GM19397 (cell line): ENCODE measurements at regions not wholly inside any gene's neighbourhood (a gene's known extent, or its start where the extent isn't known, plus 50 kb on each side); places are given as distances from the start of the nearest gene placed in this dataset.
"Not testable (repeated sequence)": the region's sequence is repeated elsewhere in the genome, so short reads cannot be mapped to it uniquely, and the experiment has no call there.

Experiments used
- ATAC-seq: cut with Tn5 transposase; IDR thresholded peaks from one replicate; pipeline ENCODE4 v1.9.1; 2021; ENCODE audit warnings: mild to moderate bottlenecking, moderate library complexity; ENCODE audit not compliant: unreplicated experiment

DNA sequence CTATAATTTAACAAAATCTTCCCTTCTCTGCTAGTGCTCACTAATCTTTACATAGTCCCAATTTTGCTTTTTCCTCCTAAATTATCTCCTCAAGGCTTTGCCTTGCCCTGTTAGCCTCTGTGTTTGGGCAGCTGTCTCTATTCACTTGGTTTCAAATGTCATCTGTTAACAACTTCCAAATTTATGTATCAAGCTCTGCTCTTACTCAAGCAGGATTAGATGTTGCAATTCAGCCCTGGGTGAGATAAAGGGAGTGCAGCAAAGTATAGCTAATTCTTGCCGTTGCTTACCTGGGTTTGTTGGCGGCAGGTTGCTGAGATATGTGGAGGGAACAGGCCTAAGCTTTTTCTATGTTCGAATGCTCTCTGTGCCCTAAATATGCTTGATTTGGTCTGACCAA, 483.8 kb downstream of the DMAC1 start:
- no peak for ATAC-seq

DNA sequence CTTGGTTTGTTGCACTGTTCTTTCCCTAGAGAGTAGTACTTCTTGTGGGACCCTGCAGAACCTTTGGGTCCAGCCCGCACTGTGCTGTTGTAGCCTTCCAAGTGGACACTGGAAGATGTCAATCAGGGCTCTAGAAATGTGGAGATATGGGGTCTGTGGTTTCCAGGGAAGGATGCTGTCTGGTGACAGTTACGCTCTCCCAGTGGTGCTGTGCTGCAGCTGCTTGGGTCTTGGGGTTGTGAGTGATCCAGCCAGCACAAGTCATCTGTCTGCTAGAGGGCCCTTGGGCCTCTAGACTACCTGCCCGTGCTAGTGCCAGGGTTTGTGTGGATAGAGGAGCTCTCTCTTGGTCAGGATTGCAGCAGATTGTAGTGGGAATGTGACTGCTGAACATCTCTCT, 484.5 kb downstream of the DMAC1 start:
- ATAC-seq: no peak

DNA sequence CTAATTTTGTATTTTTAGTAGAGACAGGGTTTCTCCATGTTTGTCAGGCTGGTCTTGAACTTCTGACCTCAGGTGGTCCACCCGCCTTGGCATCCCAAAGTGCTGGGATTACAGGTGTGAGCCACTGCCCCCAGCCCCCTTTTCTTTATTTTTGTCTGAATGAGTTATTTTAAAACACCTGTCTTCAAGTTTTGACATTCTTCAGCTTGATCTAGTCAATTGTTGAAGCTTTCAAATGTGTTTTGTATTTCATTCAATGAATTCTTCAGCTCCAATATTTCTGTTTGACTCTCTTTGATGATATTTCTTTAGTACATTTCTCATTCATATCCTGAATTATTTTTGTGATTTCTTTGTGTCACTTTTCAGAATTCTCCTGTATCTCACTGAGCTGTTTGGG, 486.2 kb downstream of the DMAC1 start:
- no peak for ATAC-seq

DNA sequence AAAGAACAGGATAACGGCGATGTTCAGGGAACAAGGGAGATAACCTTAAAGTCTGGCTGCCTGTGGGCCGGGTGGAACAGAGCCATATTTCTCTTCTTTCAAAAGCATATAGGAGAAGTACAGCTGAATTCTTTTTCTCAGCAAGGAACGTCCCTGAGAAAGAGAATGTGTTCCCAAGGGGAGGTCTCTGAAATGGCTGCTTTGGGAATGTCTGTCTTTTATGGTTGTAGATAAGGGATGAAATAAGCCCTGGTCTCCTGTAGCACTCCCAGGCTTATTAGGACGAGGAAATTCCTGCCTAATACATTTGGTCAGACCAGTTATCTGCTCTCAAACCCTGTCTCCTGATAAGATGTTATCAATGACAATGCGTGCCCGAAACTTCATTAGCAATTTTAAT, 490.5 kb downstream of the DMAC1 start:
- not testable (repeated sequence) for ATAC-seq

DNA sequence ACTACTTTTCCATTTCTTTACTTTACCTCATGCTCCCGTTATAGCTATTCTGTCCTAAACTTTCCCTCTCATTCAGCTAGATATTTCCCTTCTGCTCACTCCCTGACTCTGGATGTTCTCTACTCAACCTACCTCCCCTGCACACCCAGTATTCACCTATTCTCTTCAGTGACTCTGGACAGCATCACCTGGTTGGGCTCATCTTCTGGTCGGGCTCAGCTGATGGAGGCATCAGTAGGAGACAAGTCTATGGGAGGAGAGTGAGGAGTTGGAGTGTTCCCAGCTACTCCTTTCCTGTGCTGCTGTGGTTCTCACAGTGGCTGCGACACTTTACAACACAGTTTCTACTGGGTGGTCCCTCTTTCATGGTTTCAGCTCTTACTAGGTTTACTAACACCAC, 493.9 kb downstream of the DMAC1 start:
- no peak for ATAC-seq

DNA sequence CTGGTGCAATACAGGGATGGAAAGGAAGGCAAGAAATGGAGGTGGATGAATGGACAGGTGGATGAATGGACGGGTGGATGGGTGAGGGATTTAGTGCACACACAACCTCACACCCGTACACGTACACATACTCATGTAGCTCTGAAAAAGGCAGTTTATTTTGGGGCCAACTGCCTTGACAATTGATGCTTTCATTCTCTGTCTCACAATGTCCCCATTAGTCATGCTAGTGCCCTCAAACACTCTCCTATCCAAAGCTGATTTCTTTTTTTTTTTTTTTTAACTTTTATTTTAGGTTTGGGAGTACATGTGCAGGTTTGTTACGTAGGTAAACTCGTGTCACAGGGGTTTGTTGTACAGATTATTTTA, 495.0 kb downstream of the DMAC1 start:
- no peak for ATAC-seq

DNA sequence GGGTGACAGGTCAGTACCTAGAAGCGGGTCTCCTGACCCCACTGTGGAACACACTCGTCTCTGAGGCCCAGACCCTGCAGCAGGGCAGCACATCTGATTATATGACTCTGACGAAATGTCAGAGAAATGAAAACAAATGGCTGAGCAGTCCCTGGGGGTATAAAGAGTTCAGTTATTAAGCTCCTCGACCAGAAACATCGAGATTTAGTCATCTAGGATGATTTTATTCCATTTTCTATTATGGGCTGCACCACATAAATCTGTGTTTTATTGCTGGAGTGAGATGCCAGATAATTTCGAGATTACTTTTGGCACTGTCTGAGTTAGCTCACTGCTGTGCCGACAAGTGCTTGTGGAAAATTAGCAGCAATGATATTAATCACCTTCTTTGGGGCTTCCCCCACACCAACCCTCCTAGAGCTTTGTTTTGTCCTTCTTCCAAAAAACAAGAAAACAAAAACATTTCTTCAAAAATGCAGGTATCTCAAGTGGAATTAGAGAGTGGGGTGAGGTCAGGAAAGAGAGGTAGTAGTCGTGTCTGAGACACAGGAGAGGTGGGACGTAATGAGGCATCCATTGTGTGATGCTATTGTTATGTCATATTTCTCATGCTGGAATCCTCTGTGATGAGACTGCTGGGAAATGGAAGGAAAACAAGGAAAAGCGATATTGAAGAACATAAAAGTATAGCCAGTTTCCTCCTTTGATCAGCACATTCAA, 495.5 kb downstream of the DMAC1 start:
- no peak for ATAC-seq

DNA sequence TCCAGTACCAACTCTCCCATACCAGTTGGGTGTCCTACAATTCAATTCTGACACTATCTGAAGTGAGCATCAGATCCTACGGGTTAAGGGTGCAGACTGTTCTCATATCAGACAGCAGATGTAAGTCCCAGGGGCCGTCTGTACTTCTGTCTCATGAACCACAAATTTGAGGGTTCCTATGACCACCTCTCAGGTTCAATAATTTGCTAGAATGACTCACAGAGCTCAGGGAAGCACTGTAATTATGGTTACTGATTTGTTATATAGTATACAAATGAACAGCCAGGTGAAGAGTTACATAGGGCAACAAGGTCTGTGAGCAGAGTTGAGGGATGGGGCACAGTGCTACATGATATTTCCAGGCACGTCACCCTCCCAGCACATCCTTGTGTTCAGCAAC, 499.1 kb downstream of the DMAC1 start:
- peak; percentile 56 for ATAC-seq

DNA sequence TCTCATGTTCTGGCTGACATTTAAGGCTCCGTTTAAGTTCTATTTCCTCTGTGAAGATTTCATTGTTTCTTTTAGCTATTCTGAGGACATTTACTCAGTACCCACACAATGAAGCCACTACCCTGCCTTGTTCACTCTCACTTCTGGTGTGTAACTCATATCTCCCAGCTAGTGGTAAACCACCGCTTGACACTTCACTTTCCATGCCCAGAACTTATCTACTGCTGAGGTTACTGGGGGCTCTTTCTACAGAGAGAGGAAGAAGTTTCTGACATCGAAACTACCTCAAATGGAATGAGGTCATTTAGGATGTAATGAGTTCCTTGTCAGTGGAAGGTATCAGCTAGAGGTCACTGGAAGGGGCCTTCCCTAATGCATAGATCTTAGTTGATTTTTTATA, 501.5 kb downstream of the DMAC1 start:
- peak; percentile 95 for ATAC-seq

DNA sequence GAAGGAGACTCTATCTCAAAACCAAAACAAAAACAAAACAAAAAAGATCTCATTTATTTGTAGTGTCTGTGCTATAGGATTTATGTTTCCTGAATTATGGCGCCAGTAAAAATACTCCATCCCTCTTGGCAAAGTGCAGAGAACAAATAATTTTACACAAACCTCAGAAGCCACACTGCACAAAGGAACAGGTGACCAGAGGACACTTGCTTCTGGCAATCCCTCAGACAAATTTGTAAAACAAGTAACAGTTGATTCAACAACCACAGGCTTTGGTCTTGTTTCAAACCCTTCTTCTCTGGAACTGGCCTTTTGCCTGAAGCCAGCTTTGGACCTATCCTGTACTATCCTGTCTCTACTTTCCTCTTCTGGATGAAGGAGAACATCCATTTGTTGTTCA, 502.1 kb downstream of the DMAC1 start:
- no peak for ATAC-seq

DNA sequence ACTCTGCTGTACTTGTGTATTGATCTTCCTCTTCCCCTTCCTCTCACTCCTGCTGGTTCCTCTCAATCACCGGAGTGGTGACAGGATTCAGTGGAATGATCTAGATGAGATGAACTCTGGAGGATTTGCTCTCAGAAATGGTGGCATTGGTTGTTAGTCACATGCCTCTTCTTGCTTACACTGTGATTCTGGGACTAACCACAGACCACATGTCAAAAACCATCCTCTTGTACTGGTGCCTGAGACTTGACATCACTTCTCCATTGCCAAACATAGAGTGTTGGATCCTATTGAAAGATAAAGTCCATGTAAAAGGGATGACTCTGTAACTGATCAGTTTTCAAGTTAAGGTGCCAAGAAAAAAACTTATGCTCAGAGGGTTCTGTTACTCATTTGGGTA, 506.5 kb downstream of the DMAC1 start:
- no peak for ATAC-seq

DNA sequence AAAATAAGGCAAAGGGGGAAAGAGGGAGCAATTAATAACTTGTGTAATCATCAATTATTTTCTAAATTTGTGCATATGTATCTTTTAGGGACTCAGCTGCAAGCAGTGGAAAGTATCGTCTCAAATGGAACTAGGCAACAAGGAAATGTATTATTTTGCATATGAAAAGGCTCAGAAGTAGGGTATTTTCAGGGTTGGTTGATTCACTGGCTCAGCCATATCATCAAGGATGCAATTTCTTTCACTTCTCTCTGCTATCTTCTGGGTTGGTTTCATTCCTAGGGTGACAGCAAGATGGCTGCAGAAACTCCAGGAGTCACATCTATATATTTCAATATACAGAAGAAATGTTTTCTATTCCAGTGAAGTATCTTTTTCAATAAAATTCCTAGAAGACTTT, 509.8 kb downstream of the DMAC1 start:
- peak; percentile 58 for ATAC-seq

DNA sequence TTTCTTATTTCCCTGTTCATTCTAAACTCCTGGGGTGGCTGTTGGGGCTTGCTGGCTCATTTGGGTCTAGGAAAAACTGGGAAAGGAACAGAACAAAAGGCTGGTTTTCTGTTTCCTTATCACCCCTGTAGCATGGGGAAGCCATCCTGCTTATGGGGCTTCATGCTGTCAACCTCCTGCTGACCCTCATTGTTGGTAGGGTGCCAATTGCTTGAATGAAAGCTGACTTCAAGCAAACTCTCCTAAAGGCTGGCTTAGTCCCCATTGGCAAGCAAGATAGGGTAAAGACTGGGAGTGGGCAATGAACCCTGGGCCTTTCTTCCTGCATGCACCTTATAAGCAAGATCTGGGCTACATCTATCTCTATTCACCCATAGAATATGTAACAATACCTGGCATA, 511.6 kb downstream of the DMAC1 start:
- ATAC-seq: no peak

DNA sequence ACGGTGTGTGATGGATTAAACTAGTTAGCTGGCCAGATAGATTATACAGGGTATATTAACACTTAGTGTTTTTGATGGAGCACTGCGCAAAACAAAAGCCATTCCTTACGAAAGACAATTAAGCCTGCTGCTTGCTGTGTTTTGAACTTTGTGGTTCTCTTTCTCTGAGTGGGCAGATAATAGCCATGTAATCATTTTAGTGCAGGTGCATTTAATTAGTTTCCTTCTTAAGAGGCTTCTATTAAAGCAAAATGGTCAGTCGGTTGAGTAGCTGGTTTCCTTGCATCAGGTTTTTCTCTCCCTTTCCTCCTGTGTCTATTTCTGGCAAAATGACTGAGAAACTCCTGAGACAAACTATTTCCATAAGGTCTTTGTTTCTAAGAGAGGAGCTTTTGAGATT, 512.5 kb downstream of the DMAC1 start:
- no peak for ATAC-seq

DNA sequence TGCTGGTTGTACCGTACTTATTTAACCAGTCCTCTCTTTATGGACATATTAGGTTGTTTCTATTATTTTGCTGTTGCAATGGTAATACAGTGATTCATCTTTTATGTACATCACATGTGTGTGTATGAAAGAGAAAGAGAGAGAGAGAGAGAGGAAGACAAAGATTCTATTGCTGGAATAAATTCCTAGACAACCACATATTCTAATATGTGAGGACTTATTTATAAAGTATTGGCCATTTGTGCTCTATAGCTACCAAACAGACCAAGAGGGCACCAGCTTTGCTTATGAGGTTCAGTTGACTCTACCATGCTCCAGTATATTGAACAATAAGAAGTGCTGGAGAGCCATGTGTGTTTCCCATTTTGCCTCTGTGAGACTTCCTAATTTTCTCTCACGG, 513.5 kb downstream of the DMAC1 start:
- ATAC-seq: no peak

DNA sequence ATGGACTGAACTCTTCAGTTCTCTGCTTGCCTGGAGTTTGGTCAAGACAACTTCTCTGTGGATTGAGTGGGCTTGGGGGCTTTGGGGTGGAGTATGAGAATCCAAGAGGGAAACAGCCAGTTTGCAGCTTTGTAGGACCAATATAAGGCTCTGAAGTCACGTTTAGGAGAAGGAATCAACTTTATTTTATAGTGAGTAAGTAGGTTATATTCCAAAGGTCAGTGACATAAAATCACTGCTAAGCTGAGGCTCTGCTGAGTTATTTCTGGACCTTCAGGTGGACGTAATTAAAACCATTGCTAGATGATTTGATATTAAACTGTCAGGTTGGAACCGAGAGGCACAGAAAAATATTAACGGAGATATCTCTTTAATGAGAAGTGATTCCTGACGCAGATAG, 514.4 kb downstream of the DMAC1 start:
- ATAC-seq: no peak

DNA sequence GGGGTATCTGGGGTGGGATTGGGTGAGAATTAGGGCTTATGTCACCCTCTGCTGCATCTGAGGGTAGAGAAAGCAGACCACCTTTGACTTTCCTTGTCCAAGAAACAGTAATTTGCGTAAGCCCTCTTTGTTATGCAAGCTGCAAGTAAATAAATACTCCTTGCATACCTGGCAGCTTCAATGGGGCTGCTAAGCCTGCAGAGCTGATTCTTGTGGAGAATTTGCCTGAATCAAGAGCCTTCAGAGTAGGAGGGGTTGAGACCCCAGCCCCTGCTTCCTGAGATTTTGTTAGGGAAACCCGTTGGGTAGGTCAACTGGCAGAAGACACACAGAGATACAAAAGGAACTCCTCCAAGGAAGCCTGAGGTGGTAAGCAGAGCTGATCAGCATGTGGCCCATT, 515.1 kb downstream of the DMAC1 start:
- no peak for ATAC-seq

DNA sequence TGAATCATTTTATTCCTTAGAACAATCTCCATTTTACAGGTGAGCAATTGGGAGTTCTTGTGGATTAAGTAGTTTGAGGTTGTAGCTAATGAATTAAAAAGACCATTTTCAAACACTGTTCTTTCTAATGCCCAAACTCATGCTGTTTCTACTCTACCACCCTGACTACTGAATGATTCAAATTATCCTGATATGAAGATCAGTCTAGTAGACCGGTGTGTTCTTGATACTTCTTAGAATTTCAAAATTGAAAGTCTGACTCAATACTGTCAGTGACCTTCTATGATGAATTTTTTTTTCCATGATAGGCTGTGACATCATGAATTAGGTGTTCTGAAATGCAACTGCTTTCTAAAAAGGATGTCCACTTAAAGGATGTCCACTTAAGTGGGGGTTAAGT, 515.5 kb downstream of the DMAC1 start:
- ATAC-seq: no peak

DNA sequence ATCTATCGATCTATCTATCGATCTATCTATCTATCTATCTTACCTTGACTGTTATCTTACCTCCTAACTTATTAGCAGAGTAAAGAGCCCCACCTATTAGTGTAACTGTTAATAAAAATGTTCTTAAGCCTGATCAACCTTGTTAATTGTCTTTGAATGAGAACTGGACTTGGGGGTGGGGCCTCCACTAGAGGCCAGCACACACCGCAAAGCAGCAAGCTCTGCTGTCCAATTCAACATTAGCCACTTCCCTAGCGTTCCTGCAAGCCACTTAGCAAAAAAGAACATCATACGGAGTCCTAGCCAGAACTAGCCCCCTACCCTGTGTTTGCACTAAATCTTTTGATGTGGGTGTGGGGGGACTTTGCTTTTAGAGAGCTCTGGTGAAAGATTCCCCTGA, 515.8 kb downstream of the KDM4C start:
- no peak for ATAC-seq

DNA sequence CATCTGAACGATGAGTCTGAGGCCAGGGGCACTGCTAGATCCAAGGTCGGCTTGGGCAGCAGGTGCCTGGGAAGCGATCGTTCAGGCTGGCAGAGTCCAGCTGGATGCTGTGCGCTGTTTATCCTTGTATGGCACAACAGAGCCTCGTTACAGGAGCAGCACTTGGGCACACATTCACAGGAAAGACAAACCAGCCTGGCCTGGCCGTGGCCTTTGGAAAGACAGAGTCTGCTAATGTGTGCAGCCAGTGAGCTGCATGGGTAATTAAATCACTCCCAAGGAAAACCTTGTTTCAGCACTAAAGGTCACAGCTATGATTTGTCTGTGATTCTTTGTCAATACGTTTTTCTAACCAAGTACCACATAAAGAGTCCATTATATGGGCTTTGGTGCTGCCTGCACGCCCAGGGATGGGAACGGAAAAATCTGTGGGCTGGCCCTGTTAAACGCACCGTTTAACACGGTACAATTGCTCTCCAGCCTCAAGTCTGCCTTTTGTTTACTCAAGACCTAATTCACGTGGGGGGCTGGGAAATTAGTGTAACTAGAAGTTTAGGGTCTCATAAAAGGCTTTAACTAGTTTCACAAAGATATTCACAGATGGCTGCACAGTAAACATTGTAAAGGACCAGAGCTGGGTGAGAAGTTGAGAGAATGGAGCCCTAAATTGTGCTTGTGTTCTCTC, 509.3 kb downstream of the KDM4C start:
- no peak for ATAC-seq

DNA sequence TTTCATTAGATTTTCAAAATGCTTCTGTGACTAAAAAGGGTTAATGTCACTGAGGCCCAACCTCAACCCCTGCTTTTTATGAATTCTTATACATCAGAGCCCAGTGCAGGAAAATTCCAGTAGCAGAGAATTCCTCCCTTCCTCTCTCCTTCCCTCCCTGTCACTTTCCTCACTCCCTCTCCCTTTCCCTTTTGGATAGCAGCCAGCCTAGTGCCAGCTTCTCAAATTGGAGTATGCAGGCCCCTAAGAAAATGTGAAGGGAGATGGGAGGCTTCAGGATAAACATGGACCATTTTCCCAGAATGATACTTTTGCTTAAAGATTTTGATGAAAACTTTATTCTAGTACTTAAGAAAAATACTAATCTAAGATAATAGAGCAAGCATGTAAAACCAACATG, 507.4 kb downstream of the KDM4C start:
- ATAC-seq: no peak

DNA sequence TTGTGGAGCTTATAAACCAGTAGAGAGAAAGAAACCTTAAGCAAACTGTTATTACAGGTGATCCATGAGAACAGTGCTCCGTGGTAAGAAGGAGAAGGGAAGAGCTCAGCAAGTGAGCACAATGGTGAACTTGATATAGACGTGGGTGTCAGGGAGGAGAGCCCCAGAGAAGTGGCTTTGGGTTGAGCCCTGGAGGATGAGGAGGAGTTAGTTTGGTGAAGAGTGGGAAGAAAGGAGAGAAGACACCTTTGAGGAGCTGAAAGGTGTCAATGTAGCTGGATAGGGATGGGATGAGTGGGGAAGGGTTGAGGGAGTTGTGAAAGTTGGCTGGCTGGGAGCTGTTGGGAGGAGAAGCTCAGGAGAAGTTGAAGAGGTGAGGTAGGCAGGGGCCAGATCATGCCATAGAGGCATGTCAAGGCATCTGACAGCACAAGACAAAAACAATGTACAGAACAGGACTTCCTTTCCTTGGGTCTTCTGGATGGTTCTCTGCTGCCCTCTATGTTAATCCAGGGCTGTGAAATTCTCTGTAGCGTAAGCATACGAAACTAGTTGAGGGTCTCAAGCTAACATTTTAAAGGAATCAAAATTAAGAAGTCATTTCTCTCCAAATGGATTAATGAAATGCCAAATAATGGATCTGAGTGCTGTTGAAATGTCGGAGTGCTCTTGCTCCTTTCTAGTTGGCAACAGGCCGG, 501.9 kb downstream of the KDM4C start:
- no peak for ATAC-seq
